HG03045 (cell line): ENCODE measurements at regions not wholly inside any gene's neighbourhood (a gene's known extent, or its start where the extent isn't known, plus 50 kb on each side); places are given as distances from the start of the nearest gene placed in this dataset.
"Not testable (repeated sequence)": the region's sequence is repeated elsewhere in the genome, so short reads cannot be mapped to it uniquely, and the experiment has no call there.

Experiments
- ATAC-seq: cut with Tn5 transposase; IDR thresholded peaks from one replicate; pipeline ENCODE4 v1.9.1; 2021; ENCODE audit warnings: mild to moderate bottlenecking, moderate library complexity; ENCODE audit not compliant: unreplicated experiment

DNA sequence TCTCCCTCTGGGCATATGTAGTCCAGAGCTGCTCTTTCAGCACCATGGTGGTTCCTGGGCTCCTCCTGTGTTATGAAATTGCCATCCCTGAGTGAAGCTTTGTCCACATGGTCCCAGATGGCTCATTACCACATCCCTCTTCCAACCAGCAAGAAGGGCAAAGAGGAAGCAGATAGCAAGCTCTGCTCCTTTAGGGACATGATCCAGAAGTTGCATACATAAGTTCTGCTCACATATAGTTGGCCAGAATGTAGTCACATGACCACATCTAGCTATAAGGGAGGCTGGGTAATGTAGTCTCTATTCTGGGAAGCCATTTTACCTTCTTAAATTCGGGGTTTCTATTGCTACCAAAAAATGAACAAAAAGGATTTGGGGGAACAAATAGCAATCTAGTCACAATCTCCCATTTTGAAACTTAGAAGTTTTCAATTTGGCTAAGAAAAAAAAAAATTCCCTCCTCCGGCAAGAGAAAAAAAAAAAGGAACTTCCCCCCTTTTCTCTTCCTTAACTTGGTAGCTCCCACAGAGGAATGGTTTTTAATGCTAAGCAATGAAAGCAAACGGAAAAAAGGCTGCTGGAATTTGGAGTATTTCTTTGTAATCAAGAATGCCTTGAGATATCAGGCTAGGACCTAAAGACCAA lies 88.2 kb upstream of the USP9X start:
- ATAC-seq: no peak

- ATAC-seq: no peak
Observed at GRCh38 chrX:40998123-40998522, 87.1 kb upstream of the USP9X start.

DNA sequence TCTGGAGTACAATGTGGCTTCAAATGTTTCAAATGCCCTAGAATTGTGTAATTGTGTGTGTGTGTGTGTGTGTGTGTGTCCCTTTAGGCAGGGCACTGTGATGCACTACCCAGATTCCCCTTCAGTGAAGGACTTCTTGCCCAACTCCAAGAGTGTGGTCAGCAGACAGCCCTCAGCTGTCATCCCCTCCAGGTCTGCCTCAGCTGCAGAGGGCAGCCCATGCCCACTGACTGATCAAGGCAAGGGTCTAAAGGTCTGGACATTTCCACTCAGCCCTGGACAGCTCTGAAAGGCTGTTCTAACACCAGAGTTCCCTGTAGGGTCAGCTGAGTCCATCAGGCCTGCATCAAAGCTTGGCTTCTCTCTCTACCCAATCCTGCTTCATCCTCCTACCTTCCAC lies 83.9 kb upstream of the USP9X start:
- ATAC-seq: no peak

DNA sequence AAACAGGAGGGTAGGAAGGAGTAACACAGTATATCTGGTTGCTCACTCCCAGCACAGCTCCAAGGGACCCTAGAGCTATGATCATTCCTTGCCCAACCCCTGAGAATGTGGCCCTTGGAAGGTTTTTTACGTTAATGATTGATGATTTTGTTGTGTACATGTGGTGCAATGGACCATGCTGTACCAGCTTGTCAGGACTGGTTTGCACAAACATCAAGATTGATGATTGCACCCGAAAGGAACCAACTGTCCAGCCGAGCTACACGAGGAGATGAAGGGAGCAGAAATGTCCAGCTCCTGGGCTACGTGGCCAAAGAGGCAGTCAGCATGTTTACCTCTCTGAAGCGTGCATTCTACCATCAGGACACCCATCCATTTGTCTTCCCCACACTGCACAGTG lies 83.2 kb upstream of the USP9X start:
- no peak for ATAC-seq

GRCh38 chrX:41003506-41004270 lies 81.6 kb upstream of the USP9X start:
- ATAC-seq: no peak

GRCh38 chrX:41005445-41005992 lies 79.7 kb upstream of the USP9X start:
- ATAC-seq: no peak

- ATAC-seq: no peak
Observed at GRCh38 chrX:41009850-41010846, 75.1 kb upstream of the USP9X start.

DNA sequence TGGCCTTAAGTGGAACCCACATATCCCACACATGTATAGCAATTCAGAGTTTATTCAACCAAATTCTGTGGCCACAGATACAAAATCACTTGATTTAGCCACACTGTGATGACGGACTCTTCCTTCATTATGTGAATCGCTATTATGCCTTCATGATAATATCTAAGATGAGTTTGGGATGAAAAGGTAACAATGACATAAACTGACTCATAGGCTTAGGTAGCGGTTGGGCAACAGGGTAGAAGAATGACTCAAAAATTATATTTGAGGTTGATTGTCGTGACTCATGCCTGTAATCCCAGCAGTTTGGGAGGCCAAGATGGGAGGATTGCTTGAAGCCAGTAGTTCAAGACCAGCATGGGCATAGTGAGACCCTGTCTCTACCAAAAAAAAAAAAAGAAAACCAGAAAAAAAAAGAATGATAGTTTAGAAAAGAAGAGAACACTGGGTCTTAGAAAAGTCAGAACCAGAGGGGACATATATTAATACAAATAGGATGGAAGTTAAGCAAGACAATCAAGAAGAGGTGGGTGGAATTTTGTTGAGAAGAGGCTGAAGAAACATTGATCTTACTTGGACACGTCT lies 70.4 kb upstream of the USP9X start:
- ATAC-seq: no peak

- ATAC-seq: not testable (repeated sequence)
Observed at GRCh38 chrX:41017785-41018184, 67.5 kb upstream of the USP9X start.

DNA sequence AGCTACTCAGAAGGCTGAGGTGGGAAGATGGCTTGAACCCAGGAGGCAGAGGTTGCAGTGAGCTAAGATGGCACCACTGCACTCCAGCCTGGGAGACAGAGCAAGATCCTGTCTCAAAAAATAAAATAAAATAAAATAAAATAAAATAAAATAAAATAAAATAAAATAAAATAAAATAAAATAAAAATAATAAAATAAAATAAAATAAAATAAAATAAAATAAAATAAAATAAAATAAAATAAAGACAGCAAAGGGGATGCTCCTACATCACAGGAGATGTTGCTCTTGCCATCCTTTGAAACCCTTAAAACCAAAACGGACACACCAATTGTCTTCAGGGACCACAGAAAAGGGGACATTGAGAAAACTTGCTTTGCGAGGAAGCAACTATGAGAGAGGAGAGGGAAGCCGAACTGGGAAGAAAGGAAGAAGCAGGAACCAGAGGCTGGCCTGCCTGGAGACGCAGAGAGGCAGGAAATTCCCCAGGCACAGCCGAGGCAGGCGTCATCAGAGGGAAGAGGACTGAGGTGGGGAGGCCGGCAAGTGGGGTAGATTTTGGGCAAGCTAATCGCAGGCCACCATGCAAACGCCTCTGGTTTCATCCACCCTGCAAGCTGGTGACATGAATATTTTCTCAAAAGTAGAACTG lies 66.7 kb upstream of the USP9X start:
- not testable (repeated sequence) for ATAC-seq

DNA sequence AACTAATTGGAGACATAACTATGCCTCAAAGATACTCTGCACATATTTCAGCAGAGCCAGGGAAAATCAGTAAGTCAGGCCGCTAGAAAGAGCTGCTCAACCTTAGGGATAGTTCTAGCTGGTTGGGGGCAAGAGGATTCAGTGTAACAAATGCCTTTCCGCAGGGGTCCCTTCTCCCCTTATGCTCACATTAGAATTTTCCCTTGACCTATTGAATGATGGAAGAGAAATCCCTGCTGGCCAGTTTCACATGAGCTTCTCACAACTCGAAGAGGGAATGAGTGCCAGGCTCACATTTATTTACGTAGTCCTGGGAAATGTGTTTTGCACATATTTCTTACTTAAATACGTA lies 66.2 kb upstream of the USP9X start:
- no peak for ATAC-seq

DNA sequence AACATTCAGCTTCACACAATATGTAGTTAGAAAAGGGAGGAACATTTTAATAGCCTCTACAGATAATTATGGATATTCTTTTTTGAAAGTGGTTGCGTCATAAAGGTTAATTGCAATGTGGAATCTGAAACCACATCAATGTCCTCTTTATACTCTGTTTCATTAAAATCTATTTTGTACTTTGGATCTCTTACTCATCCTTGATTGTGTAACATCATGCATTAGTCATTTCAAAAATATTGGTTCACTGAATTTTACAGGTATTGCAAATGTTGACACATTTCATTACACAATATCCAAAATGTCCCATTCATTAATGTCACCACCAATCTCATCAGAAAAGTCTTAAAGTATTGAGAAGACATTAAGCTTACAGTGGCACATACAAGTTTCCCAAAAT lies 62.7 kb upstream of the USP9X start:
- no peak for ATAC-seq

DNA sequence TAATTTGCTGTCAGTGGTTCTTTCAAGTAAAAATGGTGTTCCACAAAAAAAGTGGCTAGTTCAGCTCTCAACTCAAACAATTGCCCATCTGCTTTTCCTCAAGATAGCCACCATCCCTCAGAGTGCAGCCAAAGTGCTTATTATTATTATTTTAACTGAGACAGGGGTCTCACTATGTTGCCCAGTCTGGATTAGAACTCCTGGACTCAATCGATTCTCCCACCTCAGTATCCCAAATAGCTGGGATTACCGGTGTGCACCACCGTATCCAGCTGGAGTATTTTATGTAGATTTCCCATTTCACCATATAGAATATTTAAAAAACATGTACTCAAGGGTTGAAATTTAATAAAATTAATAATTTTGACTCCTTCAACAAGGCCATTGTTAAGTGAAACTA lies 62.1 kb upstream of the USP9X start:
- ATAC-seq: no peak

DNA sequence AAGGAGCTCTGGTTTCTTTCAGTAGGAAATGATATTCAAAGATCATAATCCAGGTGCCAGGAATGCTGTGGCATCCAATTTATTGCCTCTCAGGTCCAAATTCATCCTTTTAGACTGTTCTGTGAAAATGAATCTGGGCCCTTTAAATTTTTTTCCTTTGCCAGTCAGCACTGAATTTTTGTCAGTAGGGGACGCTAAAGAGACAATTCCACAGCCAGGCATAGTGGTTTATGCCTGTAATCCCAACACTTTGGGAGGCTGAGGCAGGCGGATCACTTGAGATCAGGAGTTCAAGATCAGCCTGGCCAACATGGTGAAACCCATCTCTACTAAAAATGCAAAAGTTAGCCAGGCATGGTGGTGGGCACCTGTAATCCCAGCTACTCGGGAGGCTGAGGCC lies 60.9 kb upstream of the USP9X start:
- ATAC-seq: not testable (repeated sequence)

DNA sequence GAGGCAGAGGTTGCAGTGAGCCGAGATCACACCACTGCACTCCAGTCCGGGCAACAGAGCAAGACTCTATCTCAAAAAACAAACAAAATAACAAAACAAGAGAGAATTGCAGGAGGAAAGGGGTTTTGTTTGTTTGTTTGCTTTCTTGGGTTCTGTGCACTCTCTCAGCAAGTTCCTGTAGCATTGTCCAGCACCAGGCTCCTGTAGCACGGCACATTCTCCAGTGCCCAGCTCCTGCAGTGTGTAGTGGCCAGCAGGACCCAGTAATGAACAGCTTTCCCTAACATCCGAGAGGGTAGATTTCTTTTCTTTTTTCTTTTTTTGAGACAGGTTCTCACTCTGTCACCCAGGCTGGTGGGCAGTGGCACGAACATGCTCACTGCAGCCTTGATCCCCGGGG lies 60.5 kb upstream of the USP9X start:
- no peak for ATAC-seq

GRCh38 chrX:41025926-41026701 lies 59.1 kb upstream of the USP9X start:
- no peak for ATAC-seq

- no peak for ATAC-seq
Observed at GRCh38 chrX:41026702-41027078, 58.6 kb upstream of the USP9X start.

DNA sequence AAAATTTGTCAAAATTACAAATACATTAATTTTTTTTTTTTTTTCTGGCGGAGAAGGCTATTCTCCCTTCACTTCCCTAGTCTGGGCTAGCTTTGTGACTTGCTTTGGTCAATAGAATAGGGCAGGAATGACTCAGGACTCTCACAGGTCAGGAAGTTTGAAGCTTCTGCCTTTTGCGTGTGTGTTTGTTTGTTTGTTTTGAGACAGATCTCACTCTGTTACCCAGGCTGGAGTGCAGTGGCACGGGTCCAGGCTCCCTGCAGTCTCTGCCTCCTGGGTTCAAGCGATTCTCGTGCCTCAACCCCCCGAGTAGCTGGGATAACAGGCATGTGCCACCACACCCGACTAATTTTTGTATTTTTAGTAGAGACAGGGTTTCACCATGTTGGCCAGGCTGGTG lies 55.9 kb upstream of the USP9X start:
- no peak for ATAC-seq

- no peak for ATAC-seq
Observed at GRCh38 chrX:41031256-41031967, 53.8 kb upstream of the USP9X start.
